ENCODE measurements at regions not wholly inside any gene's neighbourhood (a gene's known extent, or its start where the extent isn't known, plus 50 kb on each side); places are given as distances from the start of the nearest gene placed in this dataset.

GRCh38 chr10:107450056-107450455 lies 285.6 kb upstream of the SORCS1 start:
- no peak for DNase-seq

GRCh38 chr10:107444443-107444842 lies 279.9 kb upstream of the SORCS1 start:
- DNase-seq = no peak

GRCh38 chr10:107443813-107444212 lies 279.3 kb upstream of the SORCS1 start:
- DNase-seq = no peak

GRCh38 chr10:107443326-107443725 lies 278.8 kb upstream of the SORCS1 start:
- no peak for DNase-seq

- no peak for DNase-seq
These were observed 277.6 kb upstream of the SORCS1 start for GRCh38 chr10:107442035-107442505.

GRCh38 chr10:107440741-107441140 lies 276.2 kb upstream of the SORCS1 start:
- no peak for DNase-seq

- no peak for DNase-seq
These were observed 273.4 kb upstream of the SORCS1 start for GRCh38 chr10:107437921-107438320.

- DNase-seq = no peak
These were observed 272.1 kb upstream of the SORCS1 start for GRCh38 chr10:107436568-107436967.

GRCh38 chr10:107434854-107435253 lies 270.3 kb upstream of the SORCS1 start:
- DNase-seq = no peak

- no peak for DNase-seq
These were observed 269.7 kb upstream of the SORCS1 start for GRCh38 chr10:107434201-107434600.

- no peak for DNase-seq
These were observed 269.1 kb upstream of the SORCS1 start for GRCh38 chr10:107433605-107434004.

- DNase-seq = no peak
These were observed 265.9 kb upstream of the SORCS1 start for GRCh38 chr10:107430446-107430845.

GRCh38 chr10:107427016-107427415 lies 262.5 kb upstream of the SORCS1 start:
- no peak for DNase-seq

- DNase-seq = no peak
These were observed 261.5 kb upstream of the SORCS1 start for GRCh38 chr10:107425931-107426553.

- no peak for DNase-seq
These were observed 260.1 kb upstream of the SORCS1 start for GRCh38 chr10:107424628-107425027.

- DNase-seq = no peak
These were observed 259.4 kb upstream of the SORCS1 start for GRCh38 chr10:107423903-107424302.

GRCh38 chr10:107422681-107423080 lies 258.2 kb upstream of the SORCS1 start:
- no peak for DNase-seq

- no peak for DNase-seq
These were observed 255.7 kb upstream of the SORCS1 start for GRCh38 chr10:107420196-107420595.

GRCh38 chr10:107418085-107418806 lies 253.7 kb upstream of the SORCS1 start:
- DNase-seq = no peak

GRCh38 chr10:107417446-107417845 lies 252.9 kb upstream of the SORCS1 start:
- DNase-seq = no peak

- DNase-seq = no peak
These were observed 250.9 kb upstream of the SORCS1 start for GRCh38 chr10:107415446-107415845.

GRCh38 chr10:107413971-107414370 lies 249.5 kb upstream of the SORCS1 start:
- DNase-seq = no peak

- no peak for DNase-seq
These were observed 245.0 kb upstream of the SORCS1 start for GRCh38 chr10:107409522-107409921.

GRCh38 chr10:107398115-107398514 lies 233.6 kb upstream of the SORCS1 start:
- no peak for DNase-seq

GRCh38 chr10:107391901-107392300 lies 227.4 kb upstream of the SORCS1 start:
- DNase-seq = no peak
